Progenitor cell of endocrine pancreas (in vitro differentiated cells): ENCODE measurements at regions not wholly inside any gene's neighbourhood (a gene's known extent, or its start where the extent isn't known, plus 50 kb on each side); places are given as distances from the start of the nearest gene placed in this dataset.

Experiments used
- DNase-seq: peaks from one replicate; pipeline ENCODE4 v3.0.0; 2021; ENCODE audit warnings: low spot score; ENCODE audit not compliant: unreplicated experiment
- H3K27ac Mint-ChIP-seq: 2 replicates; pipeline ENCODE4 v1.8.0; 2021; ENCODE audit warnings: mild to moderate bottlenecking, moderate library complexity, mixed read lengths
- H3K27me3 Mint-ChIP-seq: 2 replicates; pipeline ENCODE4 v1.8.0; 2021; ENCODE audit warnings: mixed read lengths
- H3K36me3 Mint-ChIP-seq: 2 replicates; pipeline ENCODE4 v1.8.0; 2022; ENCODE audit warnings: mixed read lengths; ENCODE audit not compliant: insufficient read depth
- H3K4me1 Mint-ChIP-seq: 2 replicates; pipeline ENCODE4 v1.8.0; 2021; ENCODE audit warnings: low read depth, mixed read lengths
- H3K4me3 Mint-ChIP-seq: 2 replicates; pipeline ENCODE4 v1.8.0; 2021; ENCODE audit warnings: low read depth, mild to moderate bottlenecking, moderate library complexity, mixed read lengths
- H3K9me3 Mint-ChIP-seq: 2 replicates; pipeline ENCODE4 v1.8.0; 2021; ENCODE audit warnings: low read depth, mixed read lengths
- TF ChIP-seq, protein P1 (sequence below): fragments of 200-600 bp; sonication (generic); IDR thresholded peaks from one replicate; pipeline ENCODE4 v1.5.0; 2021; ENCODE audit warnings: antibody characterized with exemption, mild to moderate bottlenecking; ENCODE audit not compliant: unreplicated experiment

DNA sequence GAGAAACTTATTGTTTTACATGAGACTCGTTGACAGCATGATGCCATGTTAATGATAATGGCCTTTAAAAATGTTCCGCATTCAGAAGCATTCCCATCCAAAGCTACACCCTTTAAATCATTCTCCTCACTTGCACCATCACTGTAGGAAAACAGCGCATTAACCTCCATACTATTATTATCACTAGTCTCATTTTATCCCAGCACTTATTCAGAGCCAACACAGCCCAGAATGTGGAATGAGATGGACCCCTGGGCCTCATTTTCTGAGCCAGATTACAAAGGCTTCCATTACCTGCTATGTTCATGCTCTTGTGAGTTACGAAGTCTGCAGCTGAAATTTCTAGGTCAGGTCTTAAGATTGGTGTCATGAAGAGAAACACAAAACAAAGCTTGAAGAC is 159.4 kb downstream of the HS3ST3A1 start:
- Mint-ChIP-seq H3K27me3 (no peaks in the 10 kb centered on the region), H3K4me3 (no peak overlapping the region), H3K9me3 (no peaks in the 10 kb centered on the region), H3K27ac (no peak overlapping the region), H3K36me3 (peaks cover 1% of the 10 kb centered on the region), H3K4me1 (peaks cover 19% of the 10 kb centered on the region)
- TF ChIP-seq, protein P1, sequence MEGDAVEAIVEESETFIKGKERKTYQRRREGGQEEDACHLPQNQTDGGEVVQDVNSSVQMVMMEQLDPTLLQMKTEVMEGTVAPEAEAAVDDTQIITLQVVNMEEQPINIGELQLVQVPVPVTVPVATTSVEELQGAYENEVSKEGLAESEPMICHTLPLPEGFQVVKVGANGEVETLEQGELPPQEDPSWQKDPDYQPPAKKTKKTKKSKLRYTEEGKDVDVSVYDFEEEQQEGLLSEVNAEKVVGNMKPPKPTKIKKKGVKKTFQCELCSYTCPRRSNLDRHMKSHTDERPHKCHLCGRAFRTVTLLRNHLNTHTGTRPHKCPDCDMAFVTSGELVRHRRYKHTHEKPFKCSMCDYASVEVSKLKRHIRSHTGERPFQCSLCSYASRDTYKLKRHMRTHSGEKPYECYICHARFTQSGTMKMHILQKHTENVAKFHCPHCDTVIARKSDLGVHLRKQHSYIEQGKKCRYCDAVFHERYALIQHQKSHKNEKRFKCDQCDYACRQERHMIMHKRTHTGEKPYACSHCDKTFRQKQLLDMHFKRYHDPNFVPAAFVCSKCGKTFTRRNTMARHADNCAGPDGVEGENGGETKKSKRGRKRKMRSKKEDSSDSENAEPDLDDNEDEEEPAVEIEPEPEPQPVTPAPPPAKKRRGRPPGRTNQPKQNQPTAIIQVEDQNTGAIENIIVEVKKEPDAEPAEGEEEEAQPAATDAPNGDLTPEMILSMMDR, result no peak
- no peak for DNase-seq

DNA sequence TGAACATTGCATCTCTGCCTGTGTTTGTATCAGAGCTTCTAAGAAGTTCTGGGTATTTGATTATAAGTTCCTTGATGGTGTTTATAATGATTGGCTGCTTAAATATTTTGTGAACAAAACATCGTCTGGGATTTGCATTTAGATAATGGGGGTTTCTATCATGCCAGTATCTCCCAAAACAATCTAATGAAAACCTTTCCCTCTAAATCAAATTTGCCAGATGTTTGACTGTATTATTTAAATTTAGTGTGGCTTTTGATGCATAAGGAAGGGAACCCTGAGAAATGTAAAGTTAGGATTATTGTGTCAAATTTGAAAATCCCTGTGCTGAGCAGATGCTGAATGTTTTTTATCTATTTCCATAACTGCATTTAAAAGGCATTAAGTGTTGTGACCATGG is 159.9 kb downstream of the HS3ST3A1 start:
- peaks cover 1% of the 10 kb centered on the region for H3K36me3 Mint-ChIP-seq
- no peaks in the 10 kb centered on the region for H3K27me3 Mint-ChIP-seq
- H3K9me3 Mint-ChIP-seq, result no peaks in the 10 kb centered on the region
- no peak for DNase-seq
- H3K4me1 Mint-ChIP-seq, result peaks cover 20% of the 10 kb centered on the region
- H3K4me3 Mint-ChIP-seq, result no peak overlapping the region
- TF ChIP-seq, protein P1, result no peak
- H3K27ac Mint-ChIP-seq, result no peak overlapping the region

DNA sequence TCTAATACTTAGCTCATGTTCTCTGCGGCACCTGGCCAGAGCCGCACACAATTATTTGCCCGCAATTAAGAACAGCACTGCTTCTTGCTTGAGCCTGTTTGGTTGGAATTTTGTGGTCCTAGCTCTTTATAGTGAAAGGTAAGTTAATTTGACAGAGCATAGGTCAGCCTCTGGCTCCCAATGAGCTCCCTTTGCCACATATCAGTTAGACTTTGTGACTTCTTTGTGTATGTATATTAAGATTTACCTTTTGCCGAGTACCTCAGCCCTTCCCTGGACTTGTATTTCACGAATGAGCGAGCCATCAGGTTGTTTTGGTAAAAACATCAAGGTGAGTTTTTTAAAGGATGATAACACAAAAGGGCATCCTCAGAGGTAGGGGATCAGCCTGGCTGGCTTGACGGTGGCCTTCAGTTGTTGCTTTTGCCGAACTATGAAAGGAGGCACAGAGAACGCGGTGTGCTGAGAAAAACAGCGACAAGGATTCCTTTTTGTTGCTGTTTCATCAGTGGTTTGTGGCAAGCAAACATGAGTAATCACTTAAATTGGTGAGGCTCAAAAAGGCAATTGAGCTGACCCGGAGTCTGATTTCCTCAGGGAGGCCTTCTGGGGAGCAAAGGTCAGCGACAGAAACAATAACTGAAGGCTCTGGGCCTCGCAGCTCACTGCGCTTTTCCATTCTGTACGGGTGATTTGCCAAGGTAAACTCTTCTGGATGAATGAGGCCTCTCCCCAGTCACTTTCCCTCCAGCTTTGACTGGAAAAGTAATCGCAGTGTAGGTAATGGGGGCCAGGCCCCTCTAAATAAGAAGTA is 163.6 kb downstream of the HS3ST3A1 start:
- TF ChIP-seq, protein P1, result no peak
- Mint-ChIP-seq H3K27me3 (no peaks in the 10 kb centered on the region), H3K36me3 (peaks cover 1% of the 10 kb centered on the region), H3K9me3 (peaks cover 9% of the 10 kb centered on the region), H3K4me3 (no peak overlapping the region), H3K4me1 (peaks cover 26% of the 10 kb centered on the region), H3K27ac (peak overlapping the region; percentile 96)
- no peak for DNase-seq

DNA sequence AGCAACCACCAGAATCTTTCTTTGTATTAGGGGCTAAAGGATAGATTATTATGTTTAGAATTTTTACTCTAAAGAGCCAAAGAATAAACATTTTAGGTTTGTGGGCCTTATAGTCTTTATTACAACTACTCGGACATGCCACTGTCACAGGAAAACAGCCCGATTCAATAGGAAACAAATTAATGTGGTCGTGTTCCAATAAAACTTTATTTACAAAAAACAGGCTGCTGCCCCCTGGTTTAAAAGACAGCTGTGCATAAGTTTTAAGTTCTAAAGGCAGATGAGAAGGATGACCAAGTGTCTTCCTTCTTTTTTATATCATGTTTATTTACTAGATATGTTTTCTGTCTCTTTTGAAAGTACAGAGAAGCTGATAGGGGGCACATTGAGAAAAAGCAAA is 166.5 kb downstream of the HS3ST3A1 start:
- DNase-seq, result no peak
- H3K27me3 Mint-ChIP-seq, result no peaks in the 10 kb centered on the region
- H3K4me1 Mint-ChIP-seq, result peaks cover 26% of the 10 kb centered on the region
- peaks cover 1% of the 10 kb centered on the region for H3K36me3 Mint-ChIP-seq
- TF ChIP-seq, protein P1, result no peak
- peaks cover 12% of the 10 kb centered on the region for H3K9me3 Mint-ChIP-seq
- no peak overlapping the region for H3K27ac Mint-ChIP-seq
- H3K4me3 Mint-ChIP-seq, result no peak overlapping the region

DNA sequence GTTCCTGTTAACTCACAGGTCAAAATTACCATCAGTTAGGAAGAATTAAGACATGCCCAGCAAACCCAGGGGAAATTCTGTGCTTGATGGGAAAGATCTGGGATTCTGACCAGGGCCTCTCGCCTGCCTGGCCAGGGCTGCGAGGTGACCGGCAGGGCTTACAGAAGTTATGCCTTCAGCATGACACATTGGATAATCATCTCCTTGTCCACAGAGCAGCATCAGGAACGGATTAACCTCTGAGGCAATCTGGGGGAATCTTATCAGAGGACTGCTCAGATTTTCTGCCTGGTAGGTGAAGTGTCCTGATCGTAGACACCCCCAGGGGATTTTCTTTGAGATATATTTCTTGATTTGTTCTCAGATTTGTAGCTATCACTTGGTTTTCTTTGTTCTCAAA is 172.5 kb downstream of the HS3ST3A1 start:
- H3K4me3 Mint-ChIP-seq, result no peak overlapping the region
- no peak overlapping the region for H3K27ac Mint-ChIP-seq
- no peaks in the 10 kb centered on the region for H3K27me3 Mint-ChIP-seq
- peaks cover 6% of the 10 kb centered on the region for H3K4me1 Mint-ChIP-seq
- TF ChIP-seq, protein P1, result no peak
- DNase-seq, result no peak
- H3K9me3 Mint-ChIP-seq, result peaks cover 5% of the 10 kb centered on the region
- H3K36me3 Mint-ChIP-seq, result no peaks in the 10 kb centered on the region
